SK-N-MC (cell line): ENCODE measurements at regions not wholly inside any gene's neighbourhood (a gene's known extent, or its start where the extent isn't known, plus 50 kb on each side); places are given as distances from the start of the nearest gene placed in this dataset.

Source experiments
- EZH2 ChIP-seq: fragments of 200-600 bp; sonication (generic); IDR thresholded peaks from one replicate; pipeline ENCODE4 v1.6.1; 2017; ENCODE audit warnings: antibody characterized with exemption
- FOXP2 ChIP-seq: optimal IDR thresholded peaks from 2 replicates; pipeline ENCODE3; 2011; ENCODE audit warnings: mild to moderate bottlenecking, moderate library complexity; ENCODE audit not compliant: insufficient read depth; ENCODE audit errors: extremely low read length, control extremely low read depth
- POLR2AphosphoS5 ChIP-seq: IDR thresholded peaks from 2 replicates; pipeline ENCODE4 v1.6.1; 2012; ENCODE audit warnings: mild to moderate bottlenecking, low read depth, low read length, borderline replicate concordance

GRCh38 chr14:80414080-80414479 lies 202.8 kb upstream of the DIO2 start:
- no peak for TF ChIP-seq POLR2AphosphoS5
- TF ChIP-seq EZH2, result no peak
- TF ChIP-seq FOXP2, result no peak
